Thoracic aorta (tissue), 2 donors: ENCODE measurements at regions not wholly inside any gene's neighbourhood (a gene's known extent, or its start where the extent isn't known, plus 50 kb on each side); places are given as distances from the start of the nearest gene placed in this dataset.

ENCODE experiments used
- ATAC-seq: fragments of 150-250 bp; one replicate; pipeline ENCODE4 v1.8.0; 2017; ENCODE audit warnings: low read depth; ENCODE audit not compliant: insufficient number of reproducible peaks, low FRiP score
- DNase-seq: peaks from one replicate; pipeline ENCODE4 v3.0.0-alpha.2; 2020; ENCODE audit warnings: low spot score
- H3K27ac ChIP-seq, 2 donors: fragments of 200-600 bp; sonication (generic); 1 replicate in 1 of 2; 2 replicates in 1 of 2; pipeline ENCODE4 v1.5.1; 2016; ENCODE audit warnings: mild to moderate bottlenecking in 2 of 2, moderate library complexity in 2 of 2
- H3K27me3 ChIP-seq: fragments of 200-600 bp; sonication (generic); replicated peaks from 2 replicates; pipeline ENCODE4 v1.6.0; 2016; ENCODE audit warnings: mild to moderate bottlenecking; ENCODE audit not compliant: insufficient read depth
- H3K36me3 ChIP-seq: fragments of 200-600 bp; sonication (generic); one replicate; pipeline ENCODE4 v1.5.1; 2016
- H3K4me1 ChIP-seq, 2 donors: fragments of 200-600 bp; sonication (generic); 1 replicate in 1 of 2; 2 replicates in 1 of 2; pipeline versions ENCODE4 v1.5.1 to v1.6.0; 2016; ENCODE audit warnings: low read depth in 2 of 2, mild to moderate bottlenecking in 1 of 2; ENCODE audit not compliant: control insufficient read depth in 1 of 2
- H3K4me3 ChIP-seq: fragments of 200-600 bp; sonication (generic); 2 replicates; pipeline ENCODE4 v1.5.1; 2016; ENCODE audit warnings: mild to moderate bottlenecking
- H3K9me3 ChIP-seq: fragments of 200-600 bp; sonication (generic); 2 replicates; pipeline ENCODE4 v1.5.1; 2016
- CTCF ChIP-seq: fragments of 200-600 bp; sonication (generic); IDR thresholded peaks from one replicate; pipeline ENCODE4 v1.5.1; 2019; ENCODE audit warnings: antibody characterized with exemption

DNA sequence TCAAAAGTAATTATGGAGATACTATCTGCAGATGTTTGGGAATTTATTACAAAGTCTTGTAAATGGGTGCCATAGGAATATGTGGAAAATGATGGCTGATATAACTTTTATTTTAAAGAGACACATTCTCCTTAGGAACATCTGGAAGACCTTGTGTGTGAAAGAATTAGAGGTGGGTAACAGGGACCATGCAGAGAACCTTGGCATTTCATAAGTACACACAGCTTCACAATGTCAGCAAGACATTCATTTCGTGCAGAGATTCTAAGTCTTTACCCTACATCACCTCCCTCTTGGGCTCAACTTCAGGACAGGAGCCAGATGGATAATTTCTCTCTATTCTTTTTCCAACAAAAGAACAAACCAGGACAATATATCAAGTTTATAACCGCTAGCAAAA, 458.1 kb upstream of the INTU start:
- Histone ChIP-seq H3K27me3 (no peaks in the 10 kb centered on the region), H3K9me3 (no peaks in the 10 kb centered on the region), H3K4me1 (no peaks in the 10 kb centered on the region), H3K27ac (no peak overlapping the region), H3K36me3 (no peaks in the 10 kb centered on the region), H3K4me3 (no peak overlapping the region)
- no peak for DNase-seq
- no peak for TF ChIP-seq CTCF
- no peak for ATAC-seq

DNA sequence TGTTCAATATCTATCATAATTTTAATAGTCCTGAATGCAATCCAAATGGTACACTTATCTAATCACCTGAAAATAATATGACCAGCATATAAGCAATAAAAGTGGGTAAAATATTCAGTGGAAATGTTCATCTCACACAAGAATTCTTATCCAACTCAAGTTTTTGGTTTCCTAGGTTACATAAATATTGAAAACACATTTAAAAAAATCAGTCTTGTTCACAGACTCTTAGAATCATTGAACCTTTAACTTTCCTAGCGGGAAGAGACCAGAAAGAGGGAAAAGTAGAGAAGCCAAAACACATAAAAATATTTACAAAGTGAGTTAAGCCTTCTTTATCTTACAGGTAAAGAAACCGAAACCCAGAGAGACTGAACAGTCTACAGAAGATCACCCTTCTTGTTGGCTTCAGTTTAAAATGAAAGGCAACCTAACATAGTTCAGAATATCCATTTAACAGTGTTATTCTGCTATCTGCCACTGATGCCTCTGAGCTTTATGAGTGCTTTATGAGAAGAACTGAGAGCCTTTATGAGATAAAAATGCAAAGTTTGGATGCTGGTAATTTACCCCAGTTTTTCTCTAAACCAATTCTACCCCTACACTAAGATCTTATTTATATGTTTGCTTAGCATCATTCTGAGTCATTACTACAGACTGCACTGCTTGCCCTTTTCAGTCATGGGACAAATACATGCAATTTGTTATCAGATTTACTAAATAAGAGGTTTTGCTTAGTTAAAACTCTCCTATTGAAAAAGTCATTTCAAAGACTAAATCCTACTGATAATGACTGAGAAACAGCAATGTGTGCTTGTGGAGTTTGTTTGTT, 453.3 kb upstream of the INTU start:
- TF ChIP-seq CTCF: no peak

GRCh38 chr4:127181001-127181400, 451.8 kb upstream of the INTU start:
- DNase-seq: no peak
- no peak overlapping the region for H3K27ac ChIP-seq
- no peak overlapping the region for H3K4me3 ChIP-seq

More for the DNA sequence above, 453.3 kb upstream of the INTU start:
- DNase-seq (no peak), ATAC-seq (no peak)
- Histone ChIP-seq H3K27ac (no peak overlapping the region), H3K4me3 (no peak overlapping the region), H3K27me3 (no peaks in the 10 kb centered on the region), H3K4me1 (no peaks in the 10 kb centered on the region), H3K36me3 (no peaks in the 10 kb centered on the region), H3K9me3 (no peaks in the 10 kb centered on the region)

GRCh38 chr4:127182687-127183086, 450.1 kb upstream of the INTU start:
- Histone ChIP-seq H3K4me3 (no peak overlapping the region), H3K4me1 (no peaks in the 10 kb centered on the region), H3K27me3 (no peaks in the 10 kb centered on the region), H3K9me3 (no peaks in the 10 kb centered on the region), H3K27ac (no peak overlapping the region), H3K36me3 (no peaks in the 10 kb centered on the region)
- DNase-seq: no peak
- TF ChIP-seq CTCF: no peak
- ATAC-seq: no peak

More at GRCh38 chr4:127181001-127181400, 451.8 kb upstream of the INTU start:
- Histone ChIP-seq H3K27me3 (no peaks in the 10 kb centered on the region), H3K9me3 (no peaks in the 10 kb centered on the region), H3K36me3 (no peaks in the 10 kb centered on the region), H3K4me1 (no peaks in the 10 kb centered on the region)
- TF ChIP-seq CTCF: no peak
- ATAC-seq: no peak

DNA sequence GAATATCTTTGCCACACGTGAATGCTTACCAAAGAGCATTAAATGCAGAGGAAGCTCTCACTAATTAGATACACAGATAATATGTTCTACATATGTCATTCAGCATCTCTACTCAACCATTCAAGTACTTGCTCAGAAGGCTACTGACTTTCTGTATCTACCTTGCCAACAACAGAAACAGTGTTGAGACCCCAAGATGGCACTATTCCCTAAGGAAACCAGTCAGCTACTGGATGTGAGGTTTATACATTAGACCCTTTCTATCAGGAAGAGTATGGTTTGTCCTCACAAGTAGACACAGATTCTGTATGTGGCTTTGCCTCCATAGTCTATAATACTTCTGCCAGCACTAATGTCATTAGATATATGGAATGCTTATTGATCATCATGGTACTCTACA, 443.9 kb upstream of the INTU start:
- DNase-seq (no peak), ATAC-seq (no peak)
- Histone ChIP-seq H3K9me3 (no peaks in the 10 kb centered on the region), H3K36me3 (no peaks in the 10 kb centered on the region), H3K27ac (no peak overlapping the region), H3K4me3 (no peak overlapping the region), H3K4me1 (no peaks in the 10 kb centered on the region), H3K27me3 (no peaks in the 10 kb centered on the region)
- no peak for TF ChIP-seq CTCF
